A673 (cell line): ENCODE measurements at regions not wholly inside any gene's neighbourhood (a gene's known extent, or its start where the extent isn't known, plus 50 kb on each side); places are given as distances from the start of the nearest gene placed in this dataset.

Experiments
- BruUV-seq: library from RNA; stranded (reverse); fragments of 400-500 nt; replicated peaks from 2 replicates; lab custom pipeline; 2021; lab: Mats Ljungman, UMichigan
- CTCF ChIA-PET: fragments of 300-600 bp; sonication (Branson Sonifier 250); formaldehyde crosslinking; loops from one replicate; lab custom pipeline; 2022; ENCODE audit warnings: antibody characterized with exemption; lab: Charles Lee
- POLR2A ChIA-PET: fragments of 300-600 bp; sonication (Branson Sonifier 250); formaldehyde crosslinking; loops from one replicate; lab custom pipeline; 2022; ENCODE audit warnings: antibody characterized with exemption; ENCODE audit not compliant: low non-redundant PET; lab: Charles Lee
- DNase-seq: peaks from one replicate; pipeline ENCODE4 v3.0.0-alpha.2; 2015; ENCODE audit warnings: low spot score
- H3K27ac ChIP-seq: fragments of 200-600 bp; sonication (generic); 2 replicates; pipeline ENCODE4 v1.5.1; 2016; ENCODE audit warnings: mixed run types, low read depth, mild to moderate bottlenecking, mixed read lengths, antibody characterized with exemption, low read length; ENCODE audit not compliant: poor library complexity, severe bottlenecking
- H3K27me3 ChIP-seq: fragments of 200-600 bp; sonication (generic); replicated peaks from 2 replicates; pipeline ENCODE4 v1.6.1; 2017; ENCODE audit warnings: mixed run types, low read depth, mild to moderate bottlenecking, mixed read lengths, antibody characterized with exemption, low read length; ENCODE audit not compliant: insufficient read depth, poor library complexity
- H3K36me3 ChIP-seq: fragments of 200-600 bp; sonication (generic); 2 replicates; pipeline ENCODE4 v1.6.1; 2016; ENCODE audit warnings: mixed run types, mild to moderate bottlenecking, mixed read lengths, antibody characterized with exemption, low read length; ENCODE audit not compliant: insufficient read depth, poor library complexity, severe bottlenecking
- H3K4me1 ChIP-seq: fragments of 200-600 bp; sonication (generic); 2 replicates; pipeline ENCODE4 v1.6.1; 2017; ENCODE audit warnings: mixed run types, mild to moderate bottlenecking, mixed read lengths, antibody characterized with exemption, low read length; ENCODE audit not compliant: insufficient read depth, poor library complexity, severe bottlenecking
- H3K4me3 ChIP-seq: fragments of 200-600 bp; sonication (generic); 2 replicates; pipeline ENCODE4 v1.5.1; 2016; ENCODE audit warnings: low read depth, mixed run types, mild to moderate bottlenecking, mixed read lengths, low read length; ENCODE audit not compliant: poor library complexity, severe bottlenecking
- H3K9me3 ChIP-seq: fragments of 200-600 bp; sonication (generic); 2 replicates; pipeline ENCODE4 v1.6.1; 2016; ENCODE audit warnings: mixed run types, low read depth, mild to moderate bottlenecking, mixed read lengths, antibody characterized with exemption, low read length; ENCODE audit not compliant: poor library complexity, severe bottlenecking
- CTCF ChIP-seq: fragments of 300-800, 200-600 bp; sonication (generic); conservative IDR thresholded peaks from 2 replicates; pipeline ENCODE4 v1.5.1; 2017; ENCODE audit warnings: low read depth, mild to moderate bottlenecking, antibody characterized with exemption, low read length, moderate library complexity, mixed read lengths
- EZH2 ChIP-seq: fragments of 200-600 bp; sonication (generic); IDR thresholded peaks from 2 replicates; pipeline ENCODE4 v1.6.1; 2017; ENCODE audit warnings: borderline replicate concordance, low read depth, mild to moderate bottlenecking, mixed read lengths, antibody characterized with exemption, low read length; ENCODE audit not compliant: poor library complexity, severe bottlenecking
- intact Hi-C: fragments of 100-400 bp; cut with micrococcal nuclease; formaldehyde crosslinking; loops from one replicate; pipeline ENCODE4 v1.10.0; 2022; ENCODE audit not compliant: unreplicated experiment

GRCh38 chr6:156648616-156649015 is 128.6 kb upstream of the ARID1B start:
- H3K9me3 ChIP-seq, result no peaks in the 10 kb centered on the region
- TF ChIP-seq CTCF (no peak), EZH2 (no peak)
- intact Hi-C loops, result no loop called here
- CTCF ChIA-PET, result no interaction called here
- BruUV-seq, result no TSS peak
- H3K4me3 ChIP-seq, result no peak overlapping the region
- H3K27me3 ChIP-seq, result no peaks in the 10 kb centered on the region
- DNase-seq, result no peak
- no peak overlapping the region for H3K27ac ChIP-seq
- POLR2A ChIA-PET, result no interaction called here
- H3K4me1 ChIP-seq, result no peaks in the 10 kb centered on the region
- no peaks in the 10 kb centered on the region for H3K36me3 ChIP-seq

GRCh38 chr6:156647991-156648390 is 129.2 kb upstream of the ARID1B start:
- CTCF ChIA-PET, result no interaction called here
- TF ChIP-seq CTCF, result no peak
- no peak for TF ChIP-seq EZH2

GRCh38 chr6:156647140-156647784 is 129.9 kb upstream of the ARID1B start:
- Histone ChIP-seq H3K9me3 (no peaks in the 10 kb centered on the region), H3K4me1 (no peaks in the 10 kb centered on the region), H3K27ac (no peak overlapping the region), H3K36me3 (no peaks in the 10 kb centered on the region), H3K27me3 (no peaks in the 10 kb centered on the region), H3K4me3 (no peak overlapping the region)
- DNase-seq, result no peak
- POLR2A ChIA-PET, result no interaction called here
- BruUV-seq, result no TSS peak
- CTCF ChIA-PET, result no interaction called here
- intact Hi-C loops, result no loop called here
- TF ChIP-seq CTCF (no peak), EZH2 (no peak)

More at GRCh38 chr6:156647991-156648390, 129.2 kb upstream of the ARID1B start:
- DNase-seq, result no peak
- no peaks in the 10 kb centered on the region for H3K27me3 ChIP-seq
- H3K36me3 ChIP-seq, result no peaks in the 10 kb centered on the region
- intact Hi-C loops, result no loop called here
- H3K9me3 ChIP-seq, result no peaks in the 10 kb centered on the region
- no TSS peak for BruUV-seq
- H3K27ac ChIP-seq, result no peak overlapping the region
- POLR2A ChIA-PET, result no interaction called here
- no peak overlapping the region for H3K4me3 ChIP-seq
- no peaks in the 10 kb centered on the region for H3K4me1 ChIP-seq
